ENCODE measurements at regions not wholly inside any gene's neighbourhood (a gene's known extent, or its start where the extent isn't known, plus 50 kb on each side); places are given as distances from the start of the nearest gene placed in this dataset.

DNA sequence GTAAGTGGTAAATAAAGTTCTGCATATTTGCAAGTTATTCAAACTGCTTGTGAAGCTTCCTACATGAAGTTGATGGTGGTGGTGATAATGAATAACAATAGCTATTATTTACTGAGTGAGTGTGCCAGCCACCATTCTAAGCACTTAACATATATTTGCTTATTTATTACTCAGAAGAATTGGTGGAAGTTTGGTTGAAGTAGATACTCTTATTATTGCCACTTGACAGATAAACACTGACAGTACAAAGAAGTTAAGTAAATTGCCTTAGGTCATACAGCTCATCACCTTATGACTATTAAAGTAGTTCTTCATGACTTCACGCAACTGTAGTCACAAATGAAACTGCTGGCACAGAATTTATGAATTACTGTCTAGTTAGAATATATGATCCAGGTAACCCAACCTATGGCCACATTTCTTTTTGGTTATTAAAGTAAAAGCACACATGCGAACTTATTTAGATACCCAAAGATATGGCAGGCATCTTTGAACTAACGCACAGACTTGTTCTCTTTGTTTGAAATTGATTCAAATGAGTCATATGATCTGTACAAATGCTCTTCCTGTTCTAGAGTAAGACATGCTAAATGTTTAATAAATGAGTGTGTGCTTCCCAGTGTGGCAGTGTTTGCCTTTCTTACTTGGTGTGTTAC lies 99.8 kb upstream of the NR2F2 start:
- Histone ChIP-seq H3K9me3 (ENCODE audit: control insufficient read depth, insufficient read depth, low read length) (no peaks in the 10 kb centered on the region), H3K4me3 (ENCODE audit: low read depth, low read length) (no peak overlapping the region), H3K36me3 (ENCODE audit: control insufficient read depth, insufficient read depth, low read length) (no peaks in the 10 kb centered on the region), H3K27ac (ENCODE audit: low read depth, low read length) (no peak overlapping the region), H3K9ac (ENCODE audit: low read depth, low read length) (no peak overlapping the region), H3K27me3 (ENCODE audit: control insufficient read depth, insufficient read depth, low read length) (no peaks in the 10 kb centered on the region), H3K4me1 (ENCODE audit: control insufficient read depth, insufficient read depth, low read length) (peaks cover 7% of the 10 kb centered on the region)

DNA sequence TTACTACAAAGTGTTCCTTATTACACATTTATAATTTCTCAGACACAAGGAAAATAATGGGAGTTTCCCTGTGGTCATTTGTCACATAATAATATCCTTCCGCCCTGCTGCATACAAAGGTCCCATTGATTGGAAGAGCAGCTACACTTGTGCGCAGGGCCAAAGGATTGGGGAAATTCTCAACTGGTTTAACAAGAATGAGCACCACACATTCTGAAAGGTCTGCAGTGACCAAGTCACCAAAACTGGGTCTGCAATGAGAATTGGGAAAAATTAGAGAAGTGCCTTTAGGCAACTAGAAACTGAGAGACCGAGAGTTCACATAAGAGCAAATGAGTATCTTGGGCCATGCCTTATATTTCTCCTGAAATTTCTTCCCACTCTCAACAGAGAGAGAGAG lies 98.2 kb upstream of the NR2F2 start:
- Histone ChIP-seq H3K27ac (ENCODE audit: low read depth, low read length) (no peak overlapping the region), H3K4me3 (ENCODE audit: low read depth, low read length) (no peak overlapping the region), H3K36me3 (ENCODE audit: control insufficient read depth, insufficient read depth, low read length) (no peaks in the 10 kb centered on the region)

DNA sequence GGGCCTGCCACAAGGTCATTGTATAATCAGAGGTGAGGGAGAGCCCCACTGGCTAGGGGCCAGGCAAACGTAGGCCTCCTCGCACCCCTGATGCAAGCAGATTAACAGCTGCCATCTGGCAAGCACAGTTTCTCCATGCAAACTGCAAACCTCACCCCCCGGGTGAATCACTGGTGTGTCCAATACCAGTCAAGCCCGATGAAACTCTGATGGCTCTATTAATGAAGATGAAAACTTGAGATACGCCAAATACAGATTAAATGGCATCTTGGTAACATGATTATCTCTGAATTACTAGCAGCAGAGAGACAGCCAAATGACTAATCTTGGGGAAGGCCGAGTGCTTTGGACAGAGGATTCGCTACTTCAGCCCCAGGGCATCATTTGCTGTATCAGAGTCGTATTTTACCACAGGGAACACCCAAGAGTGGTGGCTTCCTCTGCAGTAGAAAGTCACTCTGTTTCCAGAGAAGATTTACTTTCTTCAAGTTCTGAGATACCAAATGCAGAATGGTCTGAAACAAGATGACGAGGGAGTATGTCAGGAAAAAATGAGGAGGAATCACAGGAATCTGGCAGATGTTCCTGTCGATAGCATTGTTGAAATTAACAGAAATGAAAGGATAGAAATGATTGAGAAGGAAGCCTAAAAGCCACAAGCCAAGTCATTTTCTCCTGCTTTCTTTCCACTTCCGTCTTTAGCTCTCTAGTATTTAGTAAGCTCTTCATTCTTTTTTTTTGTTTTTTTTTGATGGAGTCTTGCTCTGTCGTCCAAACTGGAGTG lies 96.2 kb upstream of the NR2F2 start:
- no peak overlapping the region for H3K9ac ChIP-seq (ENCODE audit: low read depth, low read length)
- H3K27ac ChIP-seq (ENCODE audit: low read depth, low read length), result no peak overlapping the region
- no peaks in the 10 kb centered on the region for H3K27me3 ChIP-seq (ENCODE audit: control insufficient read depth, insufficient read depth, low read length)
- no peaks in the 10 kb centered on the region for H3K36me3 ChIP-seq (ENCODE audit: control insufficient read depth, insufficient read depth, low read length)
- H3K4me3 ChIP-seq (ENCODE audit: low read depth, low read length), result no peak overlapping the region
- no peaks in the 10 kb centered on the region for H3K9me3 ChIP-seq (ENCODE audit: control insufficient read depth, insufficient read depth, low read length)
- peaks cover 12% of the 10 kb centered on the region for H3K4me1 ChIP-seq (ENCODE audit: control insufficient read depth, insufficient read depth, low read length)

More for the DNA sequence above, 98.2 kb upstream of the NR2F2 start:
- Histone ChIP-seq H3K9ac (ENCODE audit: low read depth, low read length) (no peak overlapping the region), H3K4me1 (ENCODE audit: control insufficient read depth, insufficient read depth, low read length) (peaks cover 12% of the 10 kb centered on the region), H3K9me3 (ENCODE audit: control insufficient read depth, insufficient read depth, low read length) (no peaks in the 10 kb centered on the region), H3K27me3 (ENCODE audit: control insufficient read depth, insufficient read depth, low read length) (no peaks in the 10 kb centered on the region)

DNA sequence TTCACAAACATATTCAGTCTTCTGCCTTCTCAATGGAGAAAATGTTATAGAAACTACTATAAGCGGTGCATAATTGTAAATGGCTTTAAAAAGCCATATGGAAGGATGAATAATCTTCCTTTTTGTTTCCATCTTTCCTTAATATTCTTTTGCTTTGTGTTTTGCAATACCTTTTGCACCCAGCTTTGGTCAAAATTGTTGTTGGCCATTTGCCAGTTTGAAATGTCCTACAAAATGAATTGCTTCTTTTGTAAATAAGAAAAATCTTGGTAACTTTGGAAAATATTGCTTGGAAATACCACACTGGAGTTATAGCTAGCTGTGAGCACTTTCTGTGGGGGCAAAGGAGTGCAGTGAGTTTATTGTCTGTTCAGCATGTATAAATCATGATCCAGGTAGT lies 93.5 kb upstream of the NR2F2 start:
- no peaks in the 10 kb centered on the region for H3K36me3 ChIP-seq (ENCODE audit: control insufficient read depth, insufficient read depth, low read length)
- no peak overlapping the region for H3K27ac ChIP-seq (ENCODE audit: low read depth, low read length)
- H3K27me3 ChIP-seq (ENCODE audit: control insufficient read depth, insufficient read depth, low read length), result no peaks in the 10 kb centered on the region
- no peak overlapping the region for H3K4me3 ChIP-seq (ENCODE audit: low read depth, low read length)
- no peaks in the 10 kb centered on the region for H3K9me3 ChIP-seq (ENCODE audit: control insufficient read depth, insufficient read depth, low read length)
- no peak overlapping the region for H3K9ac ChIP-seq (ENCODE audit: low read depth, low read length)
- H3K4me1 ChIP-seq (ENCODE audit: control insufficient read depth, insufficient read depth, low read length), result peaks cover 4% of the 10 kb centered on the region; the same call in 1 of the 2 replicates

DNA sequence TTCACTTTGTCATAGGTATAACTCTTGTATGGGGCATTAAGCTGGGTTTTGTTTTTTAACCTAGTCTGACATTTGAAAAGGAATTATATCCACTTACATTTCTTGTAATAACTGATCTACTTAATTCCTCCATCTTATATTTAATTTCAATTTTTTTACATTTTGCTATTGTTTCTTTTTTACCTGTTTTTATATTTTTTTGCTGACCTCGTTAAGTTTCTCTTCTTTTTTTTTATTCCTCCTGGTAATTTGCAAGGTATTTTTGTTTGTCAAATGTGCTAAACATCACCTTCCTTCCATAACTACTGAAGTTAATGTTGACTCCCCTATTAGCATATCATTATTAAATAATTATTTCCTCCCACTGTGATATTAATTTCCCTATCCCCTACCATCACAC lies 87.7 kb upstream of the NR2F2 start:
- Histone ChIP-seq H3K9ac (ENCODE audit: low read depth, low read length) (no peak overlapping the region), H3K4me1 (ENCODE audit: control insufficient read depth, insufficient read depth, low read length) (peaks cover 9% of the 10 kb centered on the region), H3K4me3 (ENCODE audit: low read depth, low read length) (no peak overlapping the region), H3K9me3 (ENCODE audit: control insufficient read depth, insufficient read depth, low read length) (no peaks in the 10 kb centered on the region), H3K27me3 (ENCODE audit: control insufficient read depth, insufficient read depth, low read length) (no peaks in the 10 kb centered on the region), H3K36me3 (ENCODE audit: control insufficient read depth, insufficient read depth, low read length) (no peaks in the 10 kb centered on the region), H3K27ac (ENCODE audit: low read depth, low read length) (no peak overlapping the region)

DNA sequence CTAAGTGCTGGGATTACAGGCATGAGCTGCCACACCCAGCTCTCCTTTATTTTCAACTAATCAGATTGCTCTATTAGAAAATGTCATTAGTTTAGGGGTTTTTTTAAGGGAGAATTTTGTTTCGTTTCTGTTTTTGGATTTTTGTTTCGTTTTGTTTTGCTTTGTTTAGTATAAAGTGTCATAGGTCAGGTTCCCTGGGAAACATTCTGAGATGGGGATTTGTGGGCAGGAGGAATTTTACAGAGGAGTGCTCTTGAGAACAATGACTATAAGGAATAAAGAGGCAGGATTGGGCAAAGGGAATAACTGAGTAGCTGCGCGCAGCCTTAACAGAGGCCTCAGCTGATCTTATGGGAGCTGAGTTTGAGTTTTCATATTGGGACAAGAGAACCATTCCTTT lies 86.8 kb upstream of the NR2F2 start:
- H3K4me1 ChIP-seq (ENCODE audit: control insufficient read depth, insufficient read depth, low read length), result peaks cover 14% of the 10 kb centered on the region
- H3K9ac ChIP-seq (ENCODE audit: low read depth, low read length), result no peak overlapping the region
- H3K27ac ChIP-seq (ENCODE audit: low read depth, low read length), result no peak overlapping the region
- no peaks in the 10 kb centered on the region for H3K9me3 ChIP-seq (ENCODE audit: control insufficient read depth, insufficient read depth, low read length)
- no peaks in the 10 kb centered on the region for H3K36me3 ChIP-seq (ENCODE audit: control insufficient read depth, insufficient read depth, low read length)
- H3K4me3 ChIP-seq (ENCODE audit: low read depth, low read length), result no peak overlapping the region
- no peaks in the 10 kb centered on the region for H3K27me3 ChIP-seq (ENCODE audit: control insufficient read depth, insufficient read depth, low read length)

DNA sequence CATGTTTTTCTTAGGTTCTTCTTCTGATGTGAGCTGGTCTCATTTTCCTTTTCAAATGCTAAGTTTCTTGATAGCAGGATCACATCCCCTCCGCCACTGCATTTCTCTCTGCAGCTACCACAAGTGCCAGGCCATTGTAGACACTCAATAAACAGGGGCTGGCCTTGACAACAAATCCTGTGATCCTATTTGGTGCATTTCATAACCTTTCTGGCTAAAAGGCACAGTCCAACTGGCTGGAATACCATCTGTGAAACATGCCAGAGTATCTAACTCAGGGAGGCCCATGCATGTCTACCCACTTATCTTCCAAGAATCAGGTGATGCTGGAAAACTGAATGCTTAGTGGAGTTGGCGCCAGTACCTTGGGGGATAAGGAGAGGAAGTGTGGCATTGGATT lies 85.2 kb upstream of the NR2F2 start:
- peaks cover 14% of the 10 kb centered on the region for H3K4me1 ChIP-seq (ENCODE audit: control insufficient read depth, insufficient read depth, low read length)
- no peak overlapping the region for H3K27ac ChIP-seq (ENCODE audit: low read depth, low read length)
- H3K36me3 ChIP-seq (ENCODE audit: control insufficient read depth, insufficient read depth, low read length), result no peaks in the 10 kb centered on the region
- H3K4me3 ChIP-seq (ENCODE audit: low read depth, low read length), result no peak overlapping the region
- no peaks in the 10 kb centered on the region for H3K27me3 ChIP-seq (ENCODE audit: control insufficient read depth, insufficient read depth, low read length)
- no peak overlapping the region for H3K9ac ChIP-seq (ENCODE audit: low read depth, low read length)
- H3K9me3 ChIP-seq (ENCODE audit: control insufficient read depth, insufficient read depth, low read length), result no peaks in the 10 kb centered on the region

DNA sequence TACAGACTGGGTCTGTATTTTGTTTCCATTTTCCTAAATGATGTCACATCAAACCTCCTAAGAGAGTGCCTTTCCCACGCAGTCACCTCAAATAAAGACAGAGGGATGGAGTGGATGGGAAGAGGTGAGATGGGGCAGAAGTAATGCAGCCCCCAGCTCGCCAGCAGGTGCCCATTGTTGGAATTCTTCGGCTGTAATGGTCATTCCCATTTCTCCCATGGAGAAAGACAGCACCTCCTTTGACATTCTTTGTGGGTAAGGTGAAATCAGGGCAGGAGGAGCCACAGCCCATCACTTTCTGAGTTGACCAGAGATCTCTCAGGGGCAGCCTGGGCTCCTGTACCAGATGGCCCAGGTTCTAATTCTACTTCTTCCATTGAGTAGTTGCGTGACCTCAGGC lies 84.4 kb upstream of the NR2F2 start:
- Histone ChIP-seq H3K36me3 (ENCODE audit: control insufficient read depth, insufficient read depth, low read length) (no peaks in the 10 kb centered on the region), H3K27ac (ENCODE audit: low read depth, low read length) (no peak overlapping the region), H3K27me3 (ENCODE audit: control insufficient read depth, insufficient read depth, low read length) (no peaks in the 10 kb centered on the region), H3K9me3 (ENCODE audit: control insufficient read depth, insufficient read depth, low read length) (no peaks in the 10 kb centered on the region), H3K4me1 (ENCODE audit: control insufficient read depth, insufficient read depth, low read length) (peaks cover 14% of the 10 kb centered on the region), H3K9ac (ENCODE audit: low read depth, low read length) (no peak overlapping the region), H3K4me3 (ENCODE audit: low read depth, low read length) (no peak overlapping the region)

DNA sequence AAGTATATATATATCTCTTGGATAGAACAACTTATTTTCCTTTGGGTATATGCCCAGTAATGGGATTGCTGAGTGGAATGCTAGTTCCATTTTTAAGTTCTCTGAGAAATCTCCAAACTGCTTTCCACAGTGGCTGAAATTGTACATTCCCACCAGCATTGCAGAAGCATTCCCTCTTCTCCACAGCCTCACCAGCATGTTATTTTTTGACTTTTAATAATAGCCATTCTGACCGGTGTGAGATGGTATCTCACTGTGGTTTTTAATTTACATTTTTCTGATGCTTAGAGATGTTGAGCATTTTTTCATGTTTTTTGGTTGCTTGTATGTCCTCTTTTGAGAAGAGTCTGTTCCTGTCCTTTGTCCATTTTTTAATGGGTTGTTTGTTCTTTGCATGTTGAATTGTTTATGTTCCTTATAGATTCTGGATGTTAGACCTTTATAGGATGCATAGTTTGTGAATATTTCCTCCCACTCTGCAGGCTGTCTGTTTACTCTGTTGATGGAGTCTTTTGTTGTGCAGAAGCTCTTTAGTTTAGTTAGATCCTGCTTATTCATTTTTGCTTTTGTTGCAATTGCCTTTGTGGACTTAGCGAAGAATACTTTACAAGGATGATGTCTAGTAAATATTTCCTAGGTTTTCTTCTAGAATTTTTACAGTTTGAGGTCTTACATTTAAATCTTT lies 82.7 kb upstream of the NR2F2 start:
- Histone ChIP-seq H3K36me3 (ENCODE audit: control insufficient read depth, insufficient read depth, low read length) (no peaks in the 10 kb centered on the region), H3K27me3 (ENCODE audit: control insufficient read depth, insufficient read depth, low read length) (no peaks in the 10 kb centered on the region), H3K4me1 (ENCODE audit: control insufficient read depth, insufficient read depth, low read length) (peaks cover 14% of the 10 kb centered on the region), H3K27ac (ENCODE audit: low read depth, low read length) (no peak overlapping the region), H3K4me3 (ENCODE audit: low read depth, low read length) (no peak overlapping the region), H3K9ac (ENCODE audit: low read depth, low read length) (no peak overlapping the region), H3K9me3 (ENCODE audit: control insufficient read depth, insufficient read depth, low read length) (no peaks in the 10 kb centered on the region)

DNA sequence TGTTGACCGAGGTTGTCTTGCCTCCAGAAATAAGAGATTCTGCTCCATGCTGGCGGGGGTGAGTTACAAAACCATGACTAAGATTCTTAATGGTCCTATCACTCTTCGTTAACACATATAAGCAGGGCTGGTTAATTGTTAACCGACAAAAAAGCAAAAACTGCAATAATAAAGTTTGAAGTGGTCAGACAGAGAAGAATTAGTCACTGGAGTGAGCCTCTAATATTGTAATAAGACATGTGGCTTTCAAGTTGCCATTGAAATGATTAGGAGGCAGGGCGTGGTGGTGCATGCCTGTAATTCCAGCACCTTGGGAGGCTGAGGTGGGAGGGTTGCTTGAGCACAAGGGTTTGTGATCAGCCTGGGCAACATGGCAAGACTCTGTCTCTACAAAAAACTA lies 78.4 kb upstream of the NR2F2 start:
- Histone ChIP-seq H3K4me1 (ENCODE audit: control insufficient read depth, insufficient read depth, low read length) (peaks cover 25% of the 10 kb centered on the region), H3K9me3 (ENCODE audit: control insufficient read depth, insufficient read depth, low read length) (no peaks in the 10 kb centered on the region), H3K27me3 (ENCODE audit: control insufficient read depth, insufficient read depth, low read length) (no peaks in the 10 kb centered on the region), H3K36me3 (ENCODE audit: control insufficient read depth, insufficient read depth, low read length) (no peaks in the 10 kb centered on the region), H3K9ac (ENCODE audit: low read depth, low read length) (no peak overlapping the region), H3K27ac (ENCODE audit: low read depth, low read length) (no peak overlapping the region), H3K4me3 (ENCODE audit: low read depth, low read length) (no peak overlapping the region)
